Uterus (tissue), 3 donors: ENCODE measurements at regions not wholly inside any gene's neighbourhood (a gene's known extent, or its start where the extent isn't known, plus 50 kb on each side); places are given as distances from the start of the nearest gene placed in this dataset.

Experiments used
- DNase-seq, 2 donors: peaks; one replicate each; pipeline ENCODE4 v3.0.0-alpha.2; 2019 to 2020
- H3K27ac ChIP-seq, 2 donors: fragments of 200-600 bp; sonication (generic); 1 replicate in 1 of 2; 2 replicates in 1 of 2; pipeline ENCODE4 v1.5.1; 2016 to 2018
- H3K27me3 ChIP-seq, 2 donors: fragments of 200-600 bp; sonication (generic); one replicate each; pipeline ENCODE4 v1.5.1; 2018 to 2019; ENCODE audit warnings: control low read depth in 1 of 2
- H3K36me3 ChIP-seq, 2 donors: fragments of 200-600 bp; sonication (generic); one replicate each; pipeline ENCODE4 v1.5.1; 2019; ENCODE audit warnings: control low read depth in 1 of 2
- H3K4me1 ChIP-seq, 2 donors: fragments of 200-600 bp; sonication (generic); one replicate each; pipeline ENCODE4 v1.5.1; 2018 to 2019; ENCODE audit warnings: control low read depth in 1 of 2
- H3K4me3 ChIP-seq, 2 donors: fragments of 200-600 bp; sonication (generic); 1 replicate in 1 of 2; 2 replicates in 1 of 2; pipeline ENCODE4 v1.5.1; 2018 to 2019; ENCODE audit warnings: mild to moderate bottlenecking in 1 of 2
- H3K9me3 ChIP-seq, 2 donors: fragments of 200-600 bp; sonication (generic); one replicate each; pipeline ENCODE4 v1.5.1; 2019; ENCODE audit warnings: control low read depth in 1 of 2
- CTCF ChIP-seq, 4 experiments: fragments of 200-600 bp in 2 of 4; fragments of 450-650 bp in 2 of 4; sonication (generic) in 2 of 4; IDR thresholded peaks; one replicate each; pipeline ENCODE4 v1.5.1; 2016 to 2019; ENCODE audit warnings: antibody characterized with exemption in 4 of 4, mild to moderate bottlenecking in 2 of 4, moderate library complexity in 1 of 4
- POLR2A ChIP-seq, 2 donors: fragments of 450-650 bp; IDR thresholded peaks; one replicate each; pipeline ENCODE4 v1.6.1; 2016; ENCODE audit warnings: antibody characterized with exemption in 2 of 2, mild to moderate bottlenecking in 1 of 2, moderate library complexity in 1 of 2
- intact Hi-C: fragments of 100-400 bp; cut with DNase I; formaldehyde crosslinking; loops from one replicate; pipeline ENCODE4 v1.15.1; 2023; ENCODE audit warnings: low total_unique reads
- donor health status: DM: yes; HTN: yes; CAD: no.

GRCh38 chr14:53850714-53851296 lies 105.8 kb downstream of the BMP4 start:
- Histone ChIP-seq H3K27ac (no peak overlapping the region), H3K27me3 (no peaks in the 10 kb centered on the region), H3K9me3 (no peaks in the 10 kb centered on the region), H3K36me3 (no peaks in the 10 kb centered on the region), H3K4me1 (no peaks in the 10 kb centered on the region), H3K4me3 (no peak overlapping the region)
- intact Hi-C loops = no loop called here
- DNase-seq = no peak
- TF ChIP-seq CTCF (IDR thresholded peaks at IDR 0.05) = no peak
- TF ChIP-seq POLR2A (IDR thresholded peaks at IDR 0.05) = no peak

DNA sequence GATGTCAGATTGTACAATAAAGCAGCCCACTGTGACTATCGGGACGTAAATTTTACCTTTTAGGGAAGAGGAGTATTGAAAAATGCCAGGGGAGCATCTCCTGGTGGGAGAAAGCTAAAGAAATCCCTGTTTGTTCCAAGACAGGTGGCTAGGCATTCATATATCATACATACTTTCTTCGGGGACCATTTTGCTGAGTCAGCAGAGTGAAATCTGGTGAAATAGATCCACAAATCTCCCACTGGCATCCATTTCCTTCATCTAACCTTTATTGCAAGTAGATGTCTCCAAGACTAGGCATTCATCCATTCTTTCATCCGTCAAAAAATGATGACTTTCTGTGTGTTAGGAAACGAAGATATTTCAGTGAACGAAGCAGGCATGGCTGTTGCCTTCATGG lies 107.1 kb downstream of the BMP4 start:
- Histone ChIP-seq H3K4me1 (no peaks in the 10 kb centered on the region), H3K27ac (no peak overlapping the region), H3K9me3 (no peaks in the 10 kb centered on the region), H3K27me3 (no peaks in the 10 kb centered on the region), H3K4me3 (no peak overlapping the region), H3K36me3 (no peaks in the 10 kb centered on the region)
- TF ChIP-seq POLR2A (IDR thresholded peaks at IDR 0.05) (no peak), CTCF (IDR thresholded peaks at IDR 0.05) (no peak)
- intact Hi-C loops = no loop called here
- DNase-seq = no peak

DNA sequence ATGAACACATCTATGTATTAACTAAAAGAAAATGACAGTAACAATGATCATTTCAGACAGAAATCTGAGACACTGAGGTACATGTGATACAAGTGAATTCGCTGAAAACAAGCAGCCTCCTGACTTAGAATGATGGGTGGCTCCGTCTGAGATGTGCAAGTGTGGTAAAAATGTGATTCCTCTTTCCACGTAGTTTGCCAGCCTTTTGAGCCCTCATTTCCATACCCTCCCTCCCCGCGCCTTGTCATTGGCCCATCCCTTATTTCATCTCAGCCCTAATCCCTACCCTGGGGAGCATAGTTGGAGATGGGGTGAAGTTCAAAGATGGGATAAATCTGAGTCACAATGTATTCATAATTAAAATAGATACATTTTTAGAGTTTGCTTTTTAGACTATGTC lies 107.8 kb downstream of the BMP4 start:
- Histone ChIP-seq H3K27ac (no peak overlapping the region), H3K4me1 (no peaks in the 10 kb centered on the region), H3K4me3 (no peak overlapping the region), H3K9me3 (no peaks in the 10 kb centered on the region), H3K27me3 (no peaks in the 10 kb centered on the region), H3K36me3 (no peaks in the 10 kb centered on the region)
- intact Hi-C loops = no loop called here
- no peak for TF ChIP-seq POLR2A (IDR thresholded peaks at IDR 0.05)
- no peak for TF ChIP-seq CTCF (IDR thresholded peaks at IDR 0.05)
- no peak for DNase-seq

- Histone ChIP-seq H3K27ac (no peak overlapping the region), H3K36me3 (no peaks in the 10 kb centered on the region), H3K4me3 (no peak overlapping the region), H3K4me1 (no peaks in the 10 kb centered on the region), H3K27me3 (no peaks in the 10 kb centered on the region), H3K9me3 (no peaks in the 10 kb centered on the region)
- intact Hi-C loops = no loop called here
- TF ChIP-seq POLR2A (IDR thresholded peaks at IDR 0.05) (no peak), CTCF (IDR thresholded peaks at IDR 0.05) (no peak)
- DNase-seq = no peak
These were observed 108.7 kb downstream of the BMP4 start for GRCh38 chr14:53847881-53848280.

GRCh38 chr14:53847057-53847456 lies 109.6 kb downstream of the BMP4 start:
- H3K4me3 ChIP-seq = no peak overlapping the region
- intact Hi-C loops = no loop called here
- H3K4me1 ChIP-seq = no peaks in the 10 kb centered on the region
- DNase-seq = no peak
- no peaks in the 10 kb centered on the region for H3K36me3 ChIP-seq
- H3K27ac ChIP-seq = no peak overlapping the region
- TF ChIP-seq POLR2A (IDR thresholded peaks at IDR 0.05) (no peak), CTCF (IDR thresholded peaks at IDR 0.05) (no peak)
- no peaks in the 10 kb centered on the region for H3K9me3 ChIP-seq
- H3K27me3 ChIP-seq = no peaks in the 10 kb centered on the region
